IPS-18a (cell line): ENCODE measurements at regions not wholly inside any gene's neighbourhood (a gene's known extent, or its start where the extent isn't known, plus 50 kb on each side); places are given as distances from the start of the nearest gene placed in this dataset.

ENCODE experiments used
- H3K27ac ChIP-seq: one replicate; pipeline ENCODE4 v1.5.1; 2013; ENCODE audit warnings: low read length
- H3K27me3 ChIP-seq: one replicate; pipeline ENCODE4 v1.6.1; 2013; ENCODE audit warnings: mild to moderate bottlenecking, low read length; ENCODE audit not compliant: control insufficient read depth, insufficient read depth
- H3K36me3 ChIP-seq: one replicate; pipeline ENCODE4 v1.6.1; 2013; ENCODE audit warnings: low read depth, low read length; ENCODE audit not compliant: control insufficient read depth
- H3K4me1 ChIP-seq: one replicate; pipeline ENCODE4 v1.6.1; 2013; ENCODE audit warnings: low read depth, low read length; ENCODE audit not compliant: control insufficient read depth
- H3K4me3 ChIP-seq: one replicate; pipeline ENCODE4 v1.5.1; 2013; ENCODE audit warnings: low read length
- H3K9ac ChIP-seq: one replicate; pipeline ENCODE4 v1.6.1; 2013; ENCODE audit warnings: mild to moderate bottlenecking, low read length, moderate library complexity
- H3K9me3 ChIP-seq: one replicate; pipeline ENCODE4 v1.6.1; 2013; ENCODE audit warnings: low read depth, low read length; ENCODE audit not compliant: control insufficient read depth

DNA sequence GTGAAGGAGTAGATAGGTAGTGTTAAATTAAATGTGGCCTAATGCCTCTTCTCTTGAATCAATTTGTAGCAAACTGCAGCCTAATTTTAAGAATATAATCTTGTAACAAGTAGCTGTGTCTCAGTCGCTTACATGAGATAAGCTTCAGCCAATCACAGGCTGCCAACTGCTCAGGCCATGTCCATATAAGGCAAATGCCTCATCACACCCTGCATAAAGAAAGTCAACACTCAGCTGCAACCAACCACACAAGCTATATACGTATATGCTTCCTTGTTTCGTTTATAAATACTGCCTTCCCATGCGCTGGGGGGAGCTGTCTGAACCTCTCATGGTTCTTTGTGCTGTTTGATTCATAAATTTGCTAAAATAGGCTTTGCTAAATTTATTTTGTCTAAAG, 476.3 kb downstream of the TRIB2 start:
- Histone ChIP-seq H3K9me3 (no peaks in the 10 kb centered on the region), H3K27ac (no peak overlapping the region), H3K27me3 (no peaks in the 10 kb centered on the region), H3K4me3 (no peak overlapping the region), H3K9ac (no peak overlapping the region), H3K36me3 (no peaks in the 10 kb centered on the region), H3K4me1 (no peaks in the 10 kb centered on the region)

DNA sequence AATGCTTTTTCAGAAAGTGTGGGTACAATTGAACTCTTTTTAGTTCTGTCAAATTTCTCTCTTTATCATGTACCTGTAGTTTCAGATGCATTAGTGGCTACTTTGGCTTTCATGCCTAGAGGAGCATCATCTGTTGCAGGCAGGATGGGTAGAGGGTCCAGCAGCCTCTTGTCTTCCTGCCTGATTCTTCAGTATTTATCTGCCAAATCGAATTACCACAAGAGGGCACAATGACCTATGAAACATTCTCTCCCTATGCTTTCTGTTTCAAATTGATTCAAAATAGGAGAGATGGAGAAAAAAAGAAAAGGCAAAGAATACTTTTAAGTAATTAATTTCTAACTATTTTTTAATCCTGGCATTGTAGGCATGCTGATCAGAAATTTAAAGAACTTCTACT, 477.2 kb downstream of the TRIB2 start:
- H3K36me3 ChIP-seq, result no peaks in the 10 kb centered on the region
- no peaks in the 10 kb centered on the region for H3K27me3 ChIP-seq
- no peak overlapping the region for H3K9ac ChIP-seq
- no peaks in the 10 kb centered on the region for H3K9me3 ChIP-seq
- no peaks in the 10 kb centered on the region for H3K4me1 ChIP-seq
- H3K4me3 ChIP-seq, result no peak overlapping the region
- no peak overlapping the region for H3K27ac ChIP-seq

- Histone ChIP-seq H3K9ac (no peak overlapping the region), H3K27me3 (no peaks in the 10 kb centered on the region), H3K4me3 (no peak overlapping the region), H3K36me3 (no peaks in the 10 kb centered on the region), H3K4me1 (no peaks in the 10 kb centered on the region), H3K9me3 (no peaks in the 10 kb centered on the region), H3K27ac (no peak overlapping the region)
Measured at GRCh38 chr2:13195270-13195669, 478.5 kb downstream of the TRIB2 start.

DNA sequence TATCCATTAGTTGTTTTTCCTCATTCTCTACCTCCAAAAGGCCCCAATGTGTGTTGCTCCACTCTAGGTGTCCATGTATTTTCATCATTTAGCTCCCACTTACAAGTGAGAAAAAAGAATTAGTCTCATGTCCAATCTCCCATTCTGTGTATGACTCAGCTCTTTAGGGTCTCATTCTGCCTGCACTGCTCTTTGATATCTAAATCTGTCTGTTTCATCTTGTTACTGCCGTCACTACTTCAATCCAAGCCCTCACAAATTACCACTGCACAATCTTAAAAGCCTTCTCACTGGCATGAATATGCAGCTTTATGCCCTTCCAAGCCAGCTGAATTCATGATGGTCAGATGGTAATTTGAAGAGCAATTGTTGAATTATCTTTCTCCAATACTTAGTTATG, 480.5 kb downstream of the TRIB2 start:
- H3K9me3 ChIP-seq, result no peaks in the 10 kb centered on the region

GRCh38 chr2:13201924-13202323, 485.2 kb downstream of the TRIB2 start:
- Histone ChIP-seq H3K4me1 (no peaks in the 10 kb centered on the region), H3K9ac (no peak overlapping the region), H3K36me3 (no peaks in the 10 kb centered on the region), H3K27me3 (no peaks in the 10 kb centered on the region), H3K4me3 (no peak overlapping the region), H3K27ac (no peak overlapping the region), H3K9me3 (no peaks in the 10 kb centered on the region)

More for the DNA sequence above, 480.5 kb downstream of the TRIB2 start:
- Histone ChIP-seq H3K4me3 (no peak overlapping the region), H3K27me3 (no peaks in the 10 kb centered on the region), H3K4me1 (no peaks in the 10 kb centered on the region), H3K9ac (no peak overlapping the region), H3K27ac (no peak overlapping the region), H3K36me3 (no peaks in the 10 kb centered on the region)

DNA sequence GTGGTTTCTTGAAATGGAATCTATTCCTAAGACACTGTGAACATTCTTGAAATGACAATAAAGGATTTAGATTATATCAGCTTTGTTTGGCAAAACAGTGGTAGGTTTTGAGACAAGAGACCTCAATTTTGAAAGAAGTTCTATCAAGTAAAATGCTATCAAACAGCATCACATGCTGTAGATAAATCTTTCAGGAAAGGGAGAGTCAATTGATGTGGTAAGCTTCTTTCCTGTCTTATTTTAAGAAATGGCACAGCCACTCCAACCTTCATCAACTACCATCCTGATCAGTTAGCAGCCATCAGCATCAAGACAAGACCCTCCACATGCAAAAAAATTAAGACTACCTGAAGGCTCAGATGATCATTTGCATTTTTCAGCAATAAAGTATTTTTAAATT, 495.4 kb downstream of the TRIB2 start:
- no peaks in the 10 kb centered on the region for H3K4me1 ChIP-seq
- H3K36me3 ChIP-seq, result no peaks in the 10 kb centered on the region
- peaks cover 6% of the 10 kb centered on the region for H3K9me3 ChIP-seq
- H3K9ac ChIP-seq, result no peak overlapping the region
- H3K4me3 ChIP-seq, result no peak overlapping the region
- H3K27ac ChIP-seq, result no peak overlapping the region
- no peaks in the 10 kb centered on the region for H3K27me3 ChIP-seq

- H3K4me1 ChIP-seq, result no peaks in the 10 kb centered on the region
- H3K27ac ChIP-seq, result no peak overlapping the region
- no peaks in the 10 kb centered on the region for H3K27me3 ChIP-seq
- no peaks in the 10 kb centered on the region for H3K36me3 ChIP-seq
- no peak overlapping the region for H3K4me3 ChIP-seq
- H3K9ac ChIP-seq, result no peak overlapping the region
- H3K9me3 ChIP-seq, result peaks cover 5% of the 10 kb centered on the region
Measured at GRCh38 chr2:13218205-13218604, 501.5 kb downstream of the TRIB2 start.

GRCh38 chr2:13227578-13227977, 510.8 kb downstream of the TRIB2 start:
- Histone ChIP-seq H3K9me3 (no peaks in the 10 kb centered on the region), H3K4me1 (no peaks in the 10 kb centered on the region), H3K36me3 (no peaks in the 10 kb centered on the region), H3K4me3 (no peak overlapping the region), H3K9ac (no peak overlapping the region), H3K27ac (no peak overlapping the region), H3K27me3 (no peaks in the 10 kb centered on the region)

GRCh38 chr2:13230221-13230620, 513.5 kb downstream of the TRIB2 start:
- Histone ChIP-seq H3K36me3 (no peaks in the 10 kb centered on the region), H3K9me3 (no peaks in the 10 kb centered on the region), H3K27ac (no peak overlapping the region), H3K4me3 (no peak overlapping the region), H3K27me3 (no peaks in the 10 kb centered on the region), H3K4me1 (no peaks in the 10 kb centered on the region), H3K9ac (no peak overlapping the region)

- Histone ChIP-seq H3K36me3 (no peaks in the 10 kb centered on the region), H3K4me1 (no peaks in the 10 kb centered on the region), H3K27me3 (no peaks in the 10 kb centered on the region), H3K9ac (no peak overlapping the region), H3K27ac (no peak overlapping the region), H3K9me3 (no peaks in the 10 kb centered on the region), H3K4me3 (no peak overlapping the region)
Measured at GRCh38 chr2:13240061-13240460, 523.3 kb downstream of the TRIB2 start.

GRCh38 chr2:13240789-13241487, 524.2 kb downstream of the TRIB2 start:
- H3K4me1 ChIP-seq, result no peaks in the 10 kb centered on the region
- H3K36me3 ChIP-seq, result no peaks in the 10 kb centered on the region
- no peak overlapping the region for H3K9ac ChIP-seq
- no peaks in the 10 kb centered on the region for H3K27me3 ChIP-seq
- no peaks in the 10 kb centered on the region for H3K9me3 ChIP-seq
- H3K27ac ChIP-seq, result no peak overlapping the region
- no peak overlapping the region for H3K4me3 ChIP-seq

DNA sequence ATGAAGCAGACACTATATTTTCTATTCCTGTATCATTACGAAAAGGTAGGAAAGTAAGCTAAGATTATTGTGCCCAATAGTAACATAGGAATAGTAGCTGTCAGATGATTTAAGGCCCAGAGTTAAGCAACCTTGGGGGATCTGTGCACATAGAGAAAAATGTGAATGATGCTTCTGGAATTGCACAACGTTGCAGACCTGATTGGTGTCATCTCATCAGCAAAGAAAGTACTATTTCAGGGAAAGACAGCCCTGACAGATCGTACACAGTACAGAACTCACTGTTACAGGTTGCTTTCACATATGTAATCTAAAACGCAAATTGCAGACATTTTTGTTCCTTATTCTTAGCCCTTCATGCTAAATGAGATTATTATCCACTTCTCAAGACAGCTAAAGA, 535.9 kb downstream of the TRIB2 start:
- no peak overlapping the region for H3K4me3 ChIP-seq
- no peak overlapping the region for H3K9ac ChIP-seq
- H3K36me3 ChIP-seq, result no peaks in the 10 kb centered on the region
- H3K27ac ChIP-seq, result no peak overlapping the region
- no peaks in the 10 kb centered on the region for H3K9me3 ChIP-seq
- no peaks in the 10 kb centered on the region for H3K27me3 ChIP-seq
- H3K4me1 ChIP-seq, result no peaks in the 10 kb centered on the region
